Inferior parietal cortex (tissue), 1 donor: ENCODE measurements at regions not wholly inside any gene's neighbourhood (a gene's known extent, or its start where the extent isn't known, plus 50 kb on each side); places are given as distances from the start of the nearest gene placed in this dataset.
A peak's percentile ranks its signal among the peaks of the same experiment; 100 is the strongest.

Experiments
- DNase-seq: peaks from one replicate; pipeline ENCODE4 v3.0.0-alpha.2; 2016; ENCODE audit errors: extremely low spot score

DNA sequence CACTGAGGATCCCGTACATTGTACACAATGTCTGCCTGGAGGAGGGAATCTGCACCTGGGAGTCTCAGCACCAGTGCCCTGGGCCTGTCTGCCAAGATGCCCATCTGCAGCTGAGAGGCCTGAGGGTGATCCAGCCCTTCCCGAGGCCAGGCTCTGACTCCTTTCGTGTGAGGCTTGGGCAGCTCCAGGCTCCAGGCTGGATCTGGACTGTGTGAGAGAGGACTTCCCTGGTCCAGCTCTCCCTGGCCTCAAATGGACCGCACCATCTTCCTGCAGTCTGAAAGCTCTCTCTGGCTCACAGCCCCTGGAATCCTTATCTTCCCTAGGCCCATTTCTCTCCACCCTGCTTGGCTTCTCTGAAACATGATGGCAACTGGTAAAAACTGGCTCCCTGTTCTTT, 324.6 kb downstream of the DYSF start:
- no peak for DNase-seq

- DNase-seq, result no peak
Observed at GRCh38 chr2:71776227-71776626, 322.9 kb downstream of the DYSF start.

DNA sequence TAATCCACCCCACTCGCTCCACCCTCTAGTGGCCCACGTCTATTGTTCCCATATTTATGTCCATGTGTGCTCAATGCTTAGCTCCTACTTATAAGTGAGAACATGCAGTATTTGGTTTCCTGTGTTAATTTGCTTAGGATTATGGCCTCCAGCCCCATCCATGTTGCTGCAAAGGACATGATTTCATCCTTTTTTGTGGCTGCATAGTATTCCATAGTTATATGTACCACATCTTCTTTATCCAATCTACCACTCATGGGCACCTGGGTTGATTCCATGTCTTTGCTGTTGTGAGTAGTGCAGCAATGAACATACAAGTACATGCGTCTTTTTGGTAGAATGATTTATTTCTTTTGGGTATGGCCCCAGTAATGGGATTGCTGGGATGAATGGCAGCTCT, 319.9 kb downstream of the DYSF start:
- DNase-seq, result no peak

DNA sequence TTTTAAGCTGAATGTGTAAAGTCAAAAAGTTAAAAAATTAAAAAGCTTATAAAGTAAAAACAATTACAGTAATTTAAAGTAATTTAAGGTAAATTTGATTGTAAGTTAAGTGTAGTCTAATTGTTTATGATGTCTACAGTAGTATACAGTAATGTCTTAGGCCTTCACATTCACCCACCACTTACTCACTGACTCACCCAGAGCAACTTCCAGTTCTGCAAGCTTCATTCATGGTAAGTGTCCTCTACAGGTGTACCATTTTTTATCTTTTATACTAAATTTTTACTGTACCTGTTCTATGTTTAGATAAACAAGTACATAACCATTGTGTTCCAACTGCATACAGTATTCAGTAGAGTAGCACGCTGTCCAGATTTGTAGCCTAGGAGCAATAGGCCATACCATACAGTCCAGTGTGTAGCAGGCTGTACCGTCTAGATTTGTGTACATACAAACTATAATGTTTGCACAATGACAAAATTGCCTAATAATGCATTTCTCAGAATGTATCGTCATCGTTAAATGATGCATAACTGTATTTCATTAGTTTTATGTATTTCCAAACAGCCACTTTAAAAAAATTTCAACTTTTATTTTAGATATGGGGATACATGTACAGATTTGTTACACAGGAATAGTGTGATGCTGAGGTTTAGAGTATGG, 319.3 kb downstream of the DYSF start:
- no peak for DNase-seq

DNA sequence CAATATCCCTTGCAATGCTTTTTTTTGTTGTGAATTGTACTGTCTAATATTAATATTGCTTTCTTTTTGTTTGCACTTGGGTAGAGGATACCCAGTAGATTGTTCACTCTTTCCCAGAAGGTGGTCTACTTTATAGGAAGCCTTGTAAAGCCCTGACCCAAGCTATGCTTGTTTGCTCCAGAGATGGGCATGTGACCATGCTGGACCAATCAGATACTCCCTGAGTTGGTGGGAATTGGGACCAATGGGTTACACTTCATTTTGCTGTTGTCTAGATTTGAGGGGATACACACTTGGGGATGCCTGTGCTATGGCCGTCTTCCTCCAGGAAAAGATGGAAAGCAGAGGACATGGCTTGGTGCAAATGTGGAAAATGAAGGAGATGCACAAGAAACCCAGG, 314.3 kb downstream of the DYSF start:
- no peak for DNase-seq

- no peak for DNase-seq
Observed at GRCh38 chr2:71759060-71759459, 305.7 kb downstream of the DYSF start.

DNA sequence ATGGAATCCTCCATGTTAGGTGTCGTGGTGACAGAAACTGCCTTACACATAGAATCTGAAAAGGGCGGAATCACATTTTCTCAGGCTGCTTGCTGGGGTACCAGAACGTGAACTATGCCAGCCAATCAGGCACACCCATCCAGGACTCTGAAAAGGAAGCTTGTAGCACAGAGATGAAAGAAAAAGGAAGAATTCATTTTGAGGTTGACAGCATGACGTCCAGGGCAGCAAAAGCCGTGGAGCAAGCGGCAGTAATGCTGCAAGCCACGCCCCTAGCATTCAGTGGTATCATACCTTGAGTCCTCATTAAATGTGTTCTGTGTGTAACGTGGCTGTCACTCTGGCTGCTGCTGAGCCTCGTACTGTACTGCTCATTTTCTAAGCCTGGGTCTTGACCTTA, 304.0 kb downstream of the DYSF start:
- DNase-seq, result no peak

DNA sequence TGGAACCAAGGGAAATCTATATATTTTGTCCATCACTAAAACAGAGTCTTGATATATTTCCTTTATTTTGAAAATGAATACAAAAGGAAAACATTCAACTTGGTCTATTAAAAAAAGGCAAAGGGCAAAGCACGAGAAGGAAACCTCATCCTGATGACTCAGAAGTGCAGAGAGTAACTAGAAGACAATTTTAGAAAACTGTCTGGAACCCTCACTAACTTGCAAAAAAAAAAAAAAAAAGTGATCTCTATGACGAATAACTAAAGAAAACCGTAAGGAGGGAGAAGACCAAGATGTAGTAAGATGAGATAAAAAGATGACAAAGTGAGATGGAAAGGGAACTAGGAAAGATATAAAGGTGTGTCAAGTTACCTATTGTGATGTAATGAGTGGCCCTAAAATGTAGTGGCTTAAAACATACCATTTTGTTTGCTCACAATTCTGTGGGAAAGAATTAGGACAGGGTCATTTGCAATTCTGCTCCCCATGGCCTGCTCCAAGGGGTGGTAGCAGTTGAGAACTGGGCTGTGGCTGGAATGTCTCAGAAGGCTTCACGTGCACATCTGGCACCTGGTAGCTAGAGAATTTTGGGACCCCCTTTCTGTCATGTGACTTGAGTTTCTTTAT, 303.0 kb downstream of the DYSF start:
- no peak for DNase-seq

- DNase-seq, result no peak
Observed at GRCh38 chr2:71751590-71751989, 298.2 kb downstream of the DYSF start.

- DNase-seq, result no peak
Observed at GRCh38 chr2:71749671-71750101, 296.3 kb downstream of the DYSF start.

DNA sequence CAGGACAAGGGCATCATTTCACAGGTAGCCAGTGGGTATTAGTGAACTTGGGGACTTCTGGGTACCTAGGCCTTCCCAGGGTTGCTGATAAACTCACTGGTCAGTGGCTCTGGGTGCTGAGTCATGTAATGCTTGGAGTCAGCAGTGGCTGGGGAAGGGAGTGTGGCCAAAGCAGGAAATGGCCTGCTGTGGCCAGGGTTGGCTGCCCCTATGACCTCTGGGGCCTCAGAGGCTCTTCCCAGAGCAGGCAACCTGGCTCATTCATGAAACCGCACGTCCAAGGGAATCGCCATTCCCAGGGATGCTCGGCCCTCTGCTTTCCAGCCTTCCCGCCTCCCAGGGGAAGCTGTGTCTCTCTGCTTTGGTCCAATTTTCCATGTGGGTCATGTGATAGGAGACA, 294.9 kb downstream of the DYSF start:
- no peak for DNase-seq

GRCh38 chr2:71747559-71747958, 294.2 kb downstream of the DYSF start:
- no peak for DNase-seq

GRCh38 chr2:71746946-71747501, 293.7 kb downstream of the DYSF start:
- DNase-seq, result no peak

DNA sequence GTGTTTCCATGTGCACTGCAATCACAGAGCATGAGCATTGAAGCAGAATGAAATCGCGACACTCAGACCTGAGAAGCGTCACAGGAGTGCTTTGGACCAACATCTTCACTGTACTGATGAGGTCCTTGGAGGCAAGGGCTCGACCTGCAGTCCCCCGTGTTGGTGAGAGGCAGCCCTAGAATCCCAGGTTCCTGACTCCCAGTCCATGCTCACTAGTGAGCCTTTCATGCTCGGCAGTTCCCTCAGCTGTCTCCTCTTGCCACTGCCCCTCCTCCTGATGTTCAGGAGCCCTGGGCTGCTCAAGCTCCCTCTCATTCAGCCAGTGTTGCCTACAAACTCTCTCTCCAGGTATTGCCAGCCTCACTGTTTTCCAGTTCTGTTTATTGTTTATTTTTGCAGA, 291.4 kb downstream of the DYSF start:
- DNase-seq, result no peak

DNA sequence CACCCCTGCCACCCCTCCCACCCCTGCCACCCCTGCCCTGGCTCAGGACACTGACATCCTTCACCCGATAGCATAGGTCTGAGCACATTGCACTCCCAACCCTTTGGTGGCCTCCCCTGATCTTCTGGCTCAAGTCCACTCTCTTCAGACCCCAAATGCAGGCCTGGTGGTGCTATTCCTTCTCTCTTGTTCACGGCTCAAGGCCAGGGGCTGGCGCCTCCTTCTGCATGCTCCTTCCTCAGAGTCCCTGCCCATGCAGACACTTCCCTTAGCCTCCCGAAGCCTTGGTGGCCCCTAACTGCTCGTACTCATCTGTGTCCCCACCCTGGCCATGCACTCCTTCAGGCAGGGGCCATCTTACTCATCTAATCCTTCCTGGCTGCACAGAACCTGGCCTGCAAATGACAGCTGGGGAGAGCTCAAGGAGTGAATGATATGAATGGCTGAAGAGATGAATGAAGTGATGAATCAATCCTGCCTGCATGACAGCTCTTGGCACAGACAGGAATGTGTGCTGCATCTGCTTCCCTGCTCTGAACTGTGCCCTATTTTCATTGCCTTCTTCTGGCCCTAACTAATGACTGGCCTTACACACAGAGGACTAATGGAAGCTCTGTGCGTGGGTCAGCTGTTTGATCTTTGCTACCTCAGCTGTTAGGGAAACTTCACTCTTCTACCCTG, 290.8 kb downstream of the DYSF start:
- no peak for DNase-seq

DNA sequence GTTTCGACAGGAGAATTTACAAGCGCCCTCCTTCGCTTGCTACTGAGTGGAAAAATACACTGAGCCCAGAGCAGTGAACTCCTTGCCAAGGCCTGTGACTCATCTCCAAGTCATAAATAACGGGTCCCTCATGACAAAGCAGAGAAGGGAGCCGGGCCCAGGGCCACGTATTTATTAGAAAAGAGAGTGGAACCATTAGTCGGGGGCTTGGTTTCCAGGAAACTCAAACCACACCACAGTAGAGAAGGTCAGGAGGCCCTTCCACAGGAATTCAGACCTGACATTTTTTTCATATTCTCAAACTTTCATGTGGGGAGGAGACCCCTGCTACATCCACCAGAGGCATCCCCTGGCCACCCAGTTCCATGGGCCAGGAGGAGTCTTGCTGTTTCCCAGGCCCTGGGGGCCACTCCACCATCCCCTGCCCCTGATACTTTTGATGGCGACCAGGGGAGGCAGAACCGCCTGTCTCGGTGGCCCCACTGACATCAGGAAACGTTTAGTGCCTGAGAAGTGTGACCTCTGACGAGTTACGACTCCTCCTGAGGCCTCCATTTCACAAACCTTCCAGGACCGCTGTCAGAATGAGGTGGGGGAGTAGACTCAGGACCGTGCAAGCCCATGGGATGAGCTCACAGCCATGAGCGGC, 289.7 kb downstream of the DYSF start:
- DNase-seq, result peak; percentile 64

DNA sequence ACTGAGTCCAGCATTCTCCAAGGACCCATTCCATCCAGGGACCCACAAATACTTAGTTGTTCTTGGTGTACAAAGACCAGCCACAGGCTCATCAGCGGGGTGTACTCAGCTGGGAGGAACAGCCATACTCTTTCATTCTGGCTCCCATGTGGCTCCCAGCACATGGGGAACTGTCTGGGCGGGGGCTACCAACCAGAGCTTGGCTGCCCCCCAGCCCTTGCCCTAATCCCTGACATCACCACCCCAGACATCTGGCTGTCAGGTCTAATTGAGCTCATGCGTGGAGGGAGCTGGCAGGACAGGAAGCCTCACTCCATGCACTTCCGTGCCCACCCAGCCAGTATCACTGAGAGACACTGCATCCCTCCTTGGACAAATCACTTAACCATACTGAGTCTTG, 283.6 kb downstream of the DYSF start:
- DNase-seq, result no peak

DNA sequence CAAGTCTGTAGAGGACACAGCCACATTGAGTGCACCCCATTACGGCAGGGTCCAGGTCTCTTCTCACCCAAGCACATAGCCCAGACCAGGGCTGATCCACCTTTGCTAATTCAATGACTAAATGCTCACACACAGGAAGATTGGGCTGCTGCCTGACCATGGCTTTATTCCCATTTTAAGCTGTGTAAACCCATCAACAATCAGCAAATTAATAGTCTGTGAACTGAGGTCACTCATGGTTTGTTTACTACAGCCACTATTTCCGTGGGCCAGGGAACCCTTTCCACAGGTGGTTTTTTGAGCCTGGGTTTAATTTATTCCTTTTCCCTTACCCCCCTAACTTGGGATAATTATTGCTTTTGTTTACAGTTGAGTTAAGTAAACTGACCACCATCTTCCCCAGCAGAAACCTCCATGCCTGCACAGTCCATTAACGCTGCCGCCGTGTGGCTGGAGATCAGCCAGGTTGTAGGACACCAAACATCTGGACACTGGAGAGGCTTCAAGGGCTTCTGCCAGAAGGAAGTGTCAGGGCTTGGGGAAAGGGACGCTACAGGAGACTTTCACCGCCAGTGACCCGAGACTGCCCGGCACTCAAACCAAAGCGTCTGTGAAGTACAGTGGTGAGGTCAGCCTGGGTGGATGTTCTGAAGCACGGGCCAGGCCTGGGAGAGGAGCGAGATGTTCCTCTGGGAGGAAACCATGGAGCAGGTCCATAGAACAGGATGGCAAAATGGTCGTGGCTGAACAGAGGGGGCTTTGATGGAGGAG, 282.9 kb downstream of the DYSF start:
- no peak for DNase-seq
